Right cardiac atrium (tissue), 5 donors: ENCODE measurements at regions not wholly inside any gene's neighbourhood (a gene's known extent, or its start where the extent isn't known, plus 50 kb on each side); places are given as distances from the start of the nearest gene placed in this dataset.
"Not testable (repeated sequence)": the region's sequence is repeated elsewhere in the genome, so short reads cannot be mapped to it uniquely, and the experiment has no call there.

ENCODE experiments used
- ATAC-seq, 2 donors: fragments of 200-7000 bp; cut with Tn5 transposase; one replicate each; pipeline versions ENCODE4 v1.8.0 to v1.9.1; 2020; ENCODE audit warnings: moderate library complexity in 2 of 2, mild to moderate bottlenecking in 1 of 2
- DNase-seq, 3 donors: peaks; one replicate each; pipeline ENCODE4 v3.0.0-alpha.2; 2020
- H3K27ac ChIP-seq: one replicate; pipeline ENCODE4 v1.5.1; 2013; ENCODE audit warnings: mild to moderate bottlenecking, low read length, control low read depth, moderate library complexity
- H3K27me3 ChIP-seq: one replicate; pipeline ENCODE4 v1.6.1; 2013; ENCODE audit not compliant: control insufficient read depth, insufficient read depth
- H3K4me1 ChIP-seq: one replicate; pipeline ENCODE4 v1.6.1; 2013; ENCODE audit warnings: low read length; ENCODE audit not compliant: control insufficient read depth, insufficient read depth
- H3K4me3 ChIP-seq: one replicate; pipeline ENCODE4 v1.5.1; 2013; ENCODE audit warnings: low read length, control low read depth
- H3K9me3 ChIP-seq: one replicate; pipeline ENCODE4 v1.6.1; 2013; ENCODE audit warnings: low read length; ENCODE audit not compliant: control insufficient read depth
- WGBS: extraction: QIAGEN DNeasy Blood & Tissue Kit; methylation state at CpG from one replicate; pipeline ENCODE4 v1.1.7; 2013; 5-methylcytosine and 5-hydroxymethylcytosine counted together
- intact Hi-C, 4 donors: fragments of 100-400 bp; cut with DNase I; formaldehyde crosslinking; loops; one replicate each; pipeline versions ENCODE4 v1.11.0 to v1.14.0; 2022 to 2023
- donor health status: healthy with polysubstance abuse.
- donor health status: DM: no; HTN: yes; CAD: no.
- donor health status: DM: no; HTN: no; CAD: no.
- donor health status: DM: no; HTN: yes; CAD: no; lungs with severe emphysema.
- donor health status: DM: yes; HTN: yes; CAD: no.

DNA sequence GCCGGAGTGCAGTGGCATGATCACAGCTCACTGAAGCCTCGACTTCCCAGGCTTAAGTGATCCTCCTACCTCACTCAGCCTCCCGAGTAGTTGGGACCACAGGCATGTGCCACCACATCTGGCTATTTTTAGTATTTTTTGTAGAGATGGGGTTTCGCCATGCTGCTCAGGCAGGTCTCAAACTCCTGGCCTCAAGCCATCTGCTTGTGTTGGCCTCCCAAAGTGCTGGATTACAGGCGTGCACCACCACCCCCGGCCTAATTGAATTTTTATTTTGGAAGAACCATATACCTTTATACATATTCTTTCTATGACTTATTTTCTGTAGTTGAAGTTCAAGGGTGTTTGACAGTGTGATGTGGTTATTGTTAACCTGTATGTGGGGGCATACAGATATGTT lies 2885.9 kb downstream of the RPIA start:
- H3K27me3 ChIP-seq, H3K4me3 ChIP-seq, ATAC-seq, H3K4me1 ChIP-seq, H3K27ac ChIP-seq, intact Hi-C loops, H3K9me3 ChIP-seq, DNase-seq: not testable (repeated sequence)
- 73% methylated on average over 6 of the region's 6 CpGs for WGBS

DNA sequence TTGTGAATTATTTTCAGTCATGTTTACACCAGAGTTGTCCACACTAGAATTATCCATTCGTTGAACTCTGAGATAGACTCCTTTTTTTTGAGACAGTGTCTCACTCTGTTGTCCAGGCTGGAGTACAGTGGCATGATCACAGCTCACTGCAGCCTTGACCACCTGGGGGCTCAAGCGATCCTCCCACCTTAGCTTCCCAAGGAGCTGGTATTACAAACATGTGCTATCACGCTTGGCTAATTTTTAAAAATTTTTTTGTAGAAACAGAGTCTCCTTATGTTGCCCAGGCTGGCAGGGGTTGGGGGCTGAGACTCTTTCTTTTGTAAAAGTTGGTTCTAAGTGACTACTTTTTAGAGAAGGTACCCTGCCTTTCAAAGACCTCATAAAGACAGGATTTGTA lies 2887.2 kb downstream of the RPIA start:
- H3K27ac ChIP-seq, DNase-seq, H3K27me3 ChIP-seq, ATAC-seq, H3K4me3 ChIP-seq, H3K4me1 ChIP-seq, intact Hi-C loops, H3K9me3 ChIP-seq: not testable (repeated sequence)
- WGBS = 54% methylated on average over 3 of the region's 3 CpGs

DNA sequence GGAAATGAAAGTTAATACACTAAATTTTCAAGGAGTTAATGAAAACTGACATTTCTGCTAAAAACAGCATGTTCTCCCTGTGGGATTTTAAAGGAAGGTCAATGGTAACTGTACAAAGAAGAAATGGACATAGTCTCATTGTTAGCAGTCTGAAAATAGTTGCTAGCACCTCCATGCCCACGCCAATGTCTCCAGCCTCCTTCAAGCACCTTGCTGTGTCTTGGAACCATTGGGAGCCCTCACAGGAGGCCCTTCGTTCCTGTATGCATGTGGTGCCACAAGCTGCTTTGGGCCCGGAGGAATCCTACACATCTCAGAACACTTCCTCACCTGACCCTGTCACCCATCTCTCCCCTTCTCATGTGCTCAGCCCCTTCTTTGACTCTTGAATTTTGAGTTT lies 2888.1 kb downstream of the RPIA start:
- DNase-seq, H3K9me3 ChIP-seq, ATAC-seq, H3K4me1 ChIP-seq, H3K27ac ChIP-seq, intact Hi-C loops, H3K4me3 ChIP-seq, H3K27me3 ChIP-seq: not testable (repeated sequence)
- 68% methylated on average over 3 of the region's 3 CpGs for WGBS

DNA sequence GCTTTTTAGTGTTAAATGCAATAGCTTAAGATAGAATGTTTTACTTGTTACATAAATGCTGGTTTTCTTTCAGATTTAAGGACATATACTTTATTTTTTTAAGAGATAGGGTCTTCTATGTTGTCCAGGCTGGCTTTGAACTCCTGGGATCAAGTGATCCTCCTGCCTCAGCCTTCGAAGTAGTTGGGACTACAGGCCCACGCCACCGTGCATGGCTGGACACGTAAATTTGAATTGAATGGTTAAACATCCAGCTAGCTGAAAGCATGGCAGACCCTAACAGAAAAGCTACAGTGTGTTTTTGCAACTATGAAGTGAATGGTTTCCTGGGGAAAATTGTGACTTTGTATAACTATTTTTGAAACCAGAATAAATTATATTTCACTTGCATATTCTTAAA lies 2888.6 kb downstream of the RPIA start:
- 77% methylated on average over 4 of the region's 4 CpGs for WGBS
- H3K4me3 ChIP-seq, H3K27ac ChIP-seq, H3K4me1 ChIP-seq, H3K27me3 ChIP-seq, ATAC-seq, DNase-seq, intact Hi-C loops, H3K9me3 ChIP-seq: not testable (repeated sequence)

DNA sequence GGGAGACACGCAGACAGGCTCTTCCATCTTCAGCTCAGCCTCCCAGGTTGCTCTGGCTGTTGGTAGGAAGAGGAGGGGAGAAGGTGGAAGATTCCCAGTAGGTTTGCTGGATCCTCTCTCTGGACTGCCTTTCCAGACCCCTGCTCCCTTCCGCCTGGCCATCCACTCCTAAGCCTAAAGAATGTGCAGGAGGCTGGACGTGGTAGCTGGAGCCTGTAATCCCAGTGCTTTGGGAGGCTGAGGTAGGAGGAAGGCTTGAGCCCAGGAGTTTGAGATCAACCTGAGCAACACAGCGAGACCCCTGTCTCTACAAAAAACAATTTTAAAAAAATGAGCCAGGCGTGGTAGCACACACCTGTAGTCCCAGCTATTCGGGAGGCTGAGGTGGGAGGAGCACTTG lies 2895.6 kb downstream of the RPIA start:
- H3K4me1 ChIP-seq, H3K27me3 ChIP-seq, H3K27ac ChIP-seq, H3K4me3 ChIP-seq, H3K9me3 ChIP-seq, ATAC-seq, intact Hi-C loops, DNase-seq: not testable (repeated sequence)
- WGBS = 73% methylated on average over 6 of the region's 6 CpGs

DNA sequence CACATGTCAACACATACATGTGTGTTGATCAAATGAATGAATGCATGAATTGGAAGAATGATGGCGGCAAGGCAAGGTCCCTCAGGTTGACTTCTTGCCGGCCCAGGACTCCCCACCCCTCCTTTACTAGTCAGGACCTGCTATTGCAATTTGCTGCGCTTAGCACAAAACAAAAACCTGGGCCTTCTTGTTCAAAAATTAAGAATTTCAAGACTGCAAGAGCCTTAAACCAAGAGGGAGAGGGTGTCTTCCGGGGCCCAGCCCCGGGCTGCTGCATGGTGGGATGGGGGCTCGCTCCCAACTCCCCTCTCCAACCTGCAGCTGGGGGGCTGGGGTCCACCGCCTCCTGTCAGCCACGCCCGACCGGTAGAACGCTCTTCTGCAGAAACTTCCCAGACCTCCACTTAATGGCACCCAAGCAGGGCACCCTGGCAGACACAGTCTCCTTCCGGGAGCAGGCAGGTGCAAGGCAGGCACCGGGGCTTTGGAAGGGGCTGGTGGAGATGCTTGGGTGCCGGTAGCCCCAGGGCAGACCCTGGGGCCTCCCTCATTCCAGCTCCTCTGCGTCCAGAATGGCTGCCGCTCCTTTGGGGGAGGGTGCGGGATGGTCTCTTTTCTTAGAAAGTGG lies 2896.5 kb downstream of the RPIA start:
- H3K27me3 ChIP-seq, ATAC-seq: not testable (repeated sequence)
- DNase-seq = peak in 1 of 3 donors; percentile 56

DNA sequence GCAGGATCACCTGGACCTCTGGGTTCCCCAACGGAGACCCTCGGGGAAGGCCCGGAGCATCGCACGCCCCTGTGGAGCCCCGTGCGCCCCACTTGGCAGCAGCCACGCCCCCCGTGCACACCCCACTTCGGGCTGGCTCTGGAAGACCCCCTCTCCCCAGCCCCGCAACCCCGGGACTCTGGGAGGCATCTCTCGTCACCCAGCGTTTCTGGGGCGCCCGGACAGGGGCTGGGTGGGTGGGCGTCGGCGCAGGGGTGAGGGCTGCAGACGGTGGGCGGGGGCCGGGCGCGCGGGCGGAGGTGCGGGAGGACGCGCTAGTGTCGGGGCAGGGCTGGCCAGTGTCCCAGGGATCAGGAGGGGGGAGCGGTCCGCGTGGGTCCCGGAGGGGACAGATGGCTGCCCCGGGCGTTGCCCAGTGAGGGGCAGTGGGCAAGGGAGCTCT lies 2897.3 kb downstream of the RPIA start:
- DNase-seq = peak in 2 of 3 donors; percentile 63 to 70
- intact Hi-C loops, H3K4me1 ChIP-seq, H3K9me3 ChIP-seq, H3K27me3 ChIP-seq, H3K4me3 ChIP-seq, H3K27ac ChIP-seq, ATAC-seq: not testable (repeated sequence)
- 83% methylated on average over 36 of the region's 36 CpGs for whole genome bisulfite sequencing

More for the DNA sequence above, 2896.5 kb downstream of the RPIA start:
- H3K4me1 ChIP-seq, intact Hi-C loops, H3K27ac ChIP-seq, H3K9me3 ChIP-seq, H3K4me3 ChIP-seq: not testable (repeated sequence)
- 92% methylated on average over 17 of the region's 17 CpGs for WGBS

DNA sequence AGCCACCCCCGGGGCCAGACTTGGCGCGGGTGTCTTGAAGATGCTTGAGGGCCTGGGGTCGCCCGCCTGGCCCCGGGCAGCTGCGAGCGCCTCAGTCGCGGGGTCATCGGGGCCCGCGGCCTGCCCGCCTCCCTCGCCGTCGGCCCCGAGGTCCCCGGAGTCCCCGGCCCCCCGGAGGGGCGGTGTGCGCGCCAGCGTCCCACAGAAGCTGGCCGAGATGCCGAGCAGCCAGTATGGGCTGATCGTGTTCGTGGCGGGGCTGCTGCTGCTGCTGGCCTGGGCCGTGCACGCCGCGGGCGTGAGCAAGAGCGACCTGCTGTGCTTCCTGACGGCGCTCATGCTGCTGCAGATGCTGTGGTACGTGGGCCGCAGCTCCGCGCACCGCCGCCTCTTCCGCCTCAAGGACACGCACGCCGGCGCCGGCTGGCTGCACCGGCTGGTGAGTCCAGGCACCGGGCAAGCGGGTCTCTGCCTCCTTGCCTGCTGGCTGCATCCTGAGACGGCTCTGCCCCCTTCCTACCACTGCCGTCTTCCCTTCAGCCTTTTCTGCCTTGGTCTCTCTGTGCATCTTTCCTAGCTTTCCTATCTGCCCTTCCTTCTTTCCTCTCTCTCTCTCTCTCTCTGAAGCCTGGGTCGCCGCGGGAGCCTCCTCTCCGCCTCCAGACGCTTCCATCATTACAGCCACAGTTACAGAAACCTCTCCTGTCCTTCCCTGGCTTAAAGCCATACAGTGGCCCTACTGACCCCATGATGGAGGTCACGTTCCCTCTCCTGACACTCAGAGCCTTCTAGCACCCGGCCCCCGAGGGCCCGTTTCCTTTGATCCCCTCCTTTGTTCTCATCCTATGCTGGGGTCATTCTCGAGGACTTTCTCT lies 2898.2 kb downstream of the RPIA start:
- peak in 2 of 3 donors; percentile 48 to 61 for DNase-seq
- H3K4me3 ChIP-seq, H3K27me3 ChIP-seq, H3K27ac ChIP-seq, H3K9me3 ChIP-seq, intact Hi-C loops, H3K4me1 ChIP-seq, ATAC-seq: not testable (repeated sequence)
- WGBS = 15% methylated on average over 60 of the region's 65 CpGs

DNA sequence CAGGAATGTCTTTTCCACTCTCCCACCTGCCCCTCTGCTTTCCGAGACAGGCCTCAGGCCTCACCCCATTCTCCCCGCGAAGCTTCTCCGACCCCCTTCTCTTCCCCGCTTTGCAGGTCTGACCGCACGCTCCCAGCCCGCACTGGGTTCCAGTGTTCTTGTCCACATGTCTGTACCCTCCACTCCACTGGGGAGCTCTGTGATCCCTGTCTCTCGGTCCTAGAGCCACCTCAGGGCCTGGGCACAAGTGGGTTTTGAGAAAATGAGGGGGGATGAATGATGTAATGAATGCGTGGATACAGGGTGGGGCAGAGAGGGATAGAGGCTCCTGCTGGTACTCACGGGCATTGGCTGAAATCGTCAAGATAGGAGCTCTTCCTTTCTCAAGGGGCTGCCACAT lies 2898.9 kb downstream of the RPIA start:
- H3K9me3 ChIP-seq, H3K4me3 ChIP-seq, H3K27ac ChIP-seq, H3K4me1 ChIP-seq, DNase-seq, intact Hi-C loops, ATAC-seq, H3K27me3 ChIP-seq: not testable (repeated sequence)
- 86% methylated on average over 11 of the region's 12 CpGs for WGBS

DNA sequence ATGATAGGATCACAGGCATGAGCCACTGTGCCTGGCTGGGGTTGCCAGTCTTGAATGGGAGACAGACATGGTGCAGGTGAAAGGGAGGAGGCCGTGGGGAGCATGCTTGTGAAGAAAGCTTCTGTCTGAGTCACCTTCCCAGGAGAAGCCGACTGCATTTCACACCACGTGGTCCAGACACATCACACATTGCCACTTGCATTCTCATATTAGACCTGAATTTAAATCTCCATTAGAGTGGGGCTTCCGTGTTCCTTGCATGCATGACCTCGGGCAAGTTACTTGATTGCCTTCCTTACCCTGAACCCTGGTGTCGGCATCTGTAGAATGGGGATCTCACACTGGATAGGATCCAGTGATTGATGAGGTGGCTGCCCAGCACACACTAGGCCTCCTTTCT lies 2899.6 kb downstream of the RPIA start:
- DNase-seq, intact Hi-C loops: not testable (repeated sequence)

DNA sequence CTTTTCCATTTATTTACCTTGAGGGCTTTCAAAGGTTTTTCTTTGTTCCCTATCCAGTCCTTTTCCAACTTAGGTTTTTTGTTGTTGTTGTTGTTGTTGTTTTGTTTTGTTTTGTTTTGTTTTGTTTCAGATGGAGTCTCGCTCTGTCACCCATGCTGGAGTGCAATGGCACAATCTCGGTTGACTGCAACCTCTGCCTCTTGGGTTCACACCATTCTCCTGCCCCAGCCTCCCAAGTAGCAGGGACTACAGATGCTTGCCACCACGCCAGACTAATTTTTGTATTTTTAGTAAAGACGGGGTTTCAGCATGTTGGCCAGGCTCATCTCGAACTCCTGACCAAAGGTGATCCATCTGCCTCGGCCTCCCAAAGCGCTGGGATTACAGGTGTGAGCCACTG lies 2906.0 kb downstream of the RPIA start:
- ATAC-seq, DNase-seq, H3K4me1 ChIP-seq, H3K4me3 ChIP-seq, intact Hi-C loops, H3K27ac ChIP-seq, H3K9me3 ChIP-seq, H3K27me3 ChIP-seq: not testable (repeated sequence)
- WGBS = 81% methylated on average over 7 of the region's 7 CpGs

More for the DNA sequence above, 2899.6 kb downstream of the RPIA start:
- not testable (repeated sequence) for H3K4me1 ChIP-seq, H3K4me3 ChIP-seq, H3K27me3 ChIP-seq, ATAC-seq, H3K9me3 ChIP-seq, H3K27ac ChIP-seq
- 83% methylated on average over 6 of the region's 6 CpGs for WGBS
